Adrenal gland (tissue), 5 donors: ENCODE measurements at regions not wholly inside any gene's neighbourhood (a gene's known extent, or its start where the extent isn't known, plus 50 kb on each side); places are given as distances from the start of the nearest gene placed in this dataset.
"Not testable (repeated sequence)": the region's sequence is repeated elsewhere in the genome, so short reads cannot be mapped to it uniquely, and the experiment has no call there.

Experiments used
- CTCF ChIP-seq, 6 experiments: fragments of 450-650 bp in 4 of 6; fragments of 200-600 bp in 2 of 6; sonication (generic) in 1 of 6; IDR thresholded peaks; 1 replicate in 5 of 6; 2 replicates in 1 of 6; pipeline versions ENCODE4 v1.5.1 to v1.8.0; 2016 to 2021; ENCODE audit warnings: antibody characterized with exemption in 6 of 6, mild to moderate bottlenecking in 2 of 6, moderate library complexity in 1 of 6
- POLR2A ChIP-seq, 2 donors: fragments of 450-650 bp; IDR thresholded peaks; one replicate each; pipeline ENCODE4 v1.6.1; 2017; ENCODE audit warnings: antibody characterized with exemption in 2 of 2, mild to moderate bottlenecking in 2 of 2, moderate library complexity in 1 of 2
- donor health status: DM: no; HTN: no; CAD: no.

- TF ChIP-seq CTCF, POLR2A (IDR thresholded peaks at IDR 0.05): not testable (repeated sequence)
These were observed 1267.3 kb downstream of the FOXD4L5 start for GRCh38 chr9:64017666-64018065.
